Fibroblast of lung (primary cell): ENCODE measurements at regions not wholly inside any gene's neighbourhood (a gene's known extent, or its start where the extent isn't known, plus 50 kb on each side); places are given as distances from the start of the nearest gene placed in this dataset.

Source experiments
- EZH2 ChIP-seq: IDR thresholded peaks from 2 replicates; pipeline ENCODE4 v1.5.1; 2012; ENCODE audit warnings: low read length, control low read depth, mild to moderate bottlenecking; ENCODE audit errors: missing control alignments
- TF ChIP-seq, protein P1 (sequence below), 2 donors: IDR thresholded peaks in 1 of 2; conservative IDR thresholded peaks in 1 of 2; 1 replicate in 1 of 2; 2 replicates in 1 of 2; pipeline ENCODE4 v1.5.1; 2011 to 2012; ENCODE audit warnings: low read length in 2 of 2, control low read depth in 1 of 2, inconsistent platforms in 1 of 2, low read depth in 1 of 2, mild to moderate bottlenecking in 1 of 2

DNA sequence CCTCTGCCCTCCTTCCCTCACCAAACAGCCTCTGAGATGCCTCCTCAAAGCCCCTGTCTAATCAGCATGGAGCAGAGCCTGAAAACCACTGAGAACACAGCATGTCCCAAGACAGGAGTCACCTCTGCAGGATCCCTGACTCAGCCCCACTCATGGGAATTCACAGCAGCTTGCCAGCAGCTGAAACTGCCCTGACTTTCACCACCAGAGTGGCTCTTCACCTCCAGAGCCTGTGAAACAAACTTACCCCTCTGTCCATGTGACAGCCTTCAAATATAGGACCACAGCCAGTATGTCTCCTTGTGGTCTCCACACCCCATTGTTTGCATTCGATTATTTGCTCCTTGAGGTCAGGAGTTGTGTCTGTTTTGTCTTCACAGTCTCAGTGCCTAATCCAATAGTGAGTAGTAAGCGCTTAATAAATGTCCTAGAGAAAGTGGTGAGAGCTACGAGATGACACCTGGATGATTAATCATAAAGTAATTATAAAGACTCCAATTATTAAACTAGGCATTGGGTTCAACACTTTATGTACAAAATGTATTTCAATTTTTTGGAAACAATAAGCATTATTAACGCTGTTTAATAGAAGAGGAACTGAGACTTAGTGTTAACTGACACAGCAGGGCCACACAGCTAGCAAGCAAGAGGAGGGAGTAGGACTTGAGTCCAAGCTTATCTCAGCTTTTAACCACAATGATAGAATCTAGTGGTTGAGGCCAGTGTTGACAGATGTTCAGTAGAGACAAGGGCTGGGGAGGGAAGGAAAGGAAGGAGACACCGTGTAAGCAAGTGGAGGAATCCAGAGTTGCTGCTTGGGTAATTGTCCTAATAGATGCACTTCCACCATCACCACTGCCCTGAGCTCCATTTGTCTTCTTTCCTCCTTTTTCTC lies 358.7 kb upstream of the TNP1 start:
- TF ChIP-seq, protein P1, sequence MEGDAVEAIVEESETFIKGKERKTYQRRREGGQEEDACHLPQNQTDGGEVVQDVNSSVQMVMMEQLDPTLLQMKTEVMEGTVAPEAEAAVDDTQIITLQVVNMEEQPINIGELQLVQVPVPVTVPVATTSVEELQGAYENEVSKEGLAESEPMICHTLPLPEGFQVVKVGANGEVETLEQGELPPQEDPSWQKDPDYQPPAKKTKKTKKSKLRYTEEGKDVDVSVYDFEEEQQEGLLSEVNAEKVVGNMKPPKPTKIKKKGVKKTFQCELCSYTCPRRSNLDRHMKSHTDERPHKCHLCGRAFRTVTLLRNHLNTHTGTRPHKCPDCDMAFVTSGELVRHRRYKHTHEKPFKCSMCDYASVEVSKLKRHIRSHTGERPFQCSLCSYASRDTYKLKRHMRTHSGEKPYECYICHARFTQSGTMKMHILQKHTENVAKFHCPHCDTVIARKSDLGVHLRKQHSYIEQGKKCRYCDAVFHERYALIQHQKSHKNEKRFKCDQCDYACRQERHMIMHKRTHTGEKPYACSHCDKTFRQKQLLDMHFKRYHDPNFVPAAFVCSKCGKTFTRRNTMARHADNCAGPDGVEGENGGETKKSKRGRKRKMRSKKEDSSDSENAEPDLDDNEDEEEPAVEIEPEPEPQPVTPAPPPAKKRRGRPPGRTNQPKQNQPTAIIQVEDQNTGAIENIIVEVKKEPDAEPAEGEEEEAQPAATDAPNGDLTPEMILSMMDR (conservative IDR thresholded peaks at IDR 0.05 in 1 of 2, IDR thresholded peaks at IDR 0.05 in 1 of 2; ENCODE audit: low read depth in 1 of 2, low read length in 2 of 2): no peak
- TF ChIP-seq EZH2: no peak
